Stimulated activated memory B cell treated with anti-CD40 and anti-IgM and Interleukin-4, amounts not matched to agents 10 μg/mL and 1 μg/mL and 100 μg/mL, for 72 hours (primary cell): ENCODE measurements at regions not wholly inside any gene's neighbourhood (a gene's known extent, or its start where the extent isn't known, plus 50 kb on each side); places are given as distances from the start of the nearest gene placed in this dataset.

Source experiments
- ATAC-seq: fragments of 150-1000 bp; cut with Tn5 transposase; 2 replicates; pipeline ENCODE4 v1.10.0; 2021
- H3K27ac Mint-ChIP-seq: one replicate; pipeline ENCODE4 v1.8.0; 2022; ENCODE audit warnings: mild to moderate bottlenecking, mixed read lengths
- H3K27me3 Mint-ChIP-seq: one replicate; pipeline ENCODE4 v1.8.0; 2022; ENCODE audit warnings: mixed read lengths
- H3K36me3 Mint-ChIP-seq: one replicate; pipeline ENCODE4 v1.8.0; 2022; ENCODE audit warnings: mixed read lengths
- H3K4me1 Mint-ChIP-seq: one replicate; pipeline ENCODE4 v1.8.0; 2022; ENCODE audit warnings: mixed read lengths
- H3K4me3 Mint-ChIP-seq: one replicate; pipeline ENCODE4 v1.8.0; 2022; ENCODE audit warnings: mild to moderate bottlenecking, moderate library complexity, mixed read lengths
- H3K9me3 Mint-ChIP-seq: one replicate; pipeline ENCODE4 v1.8.0; 2022; ENCODE audit warnings: mixed read lengths

- Mint-ChIP-seq H3K36me3 (peaks cover 10% of the 10 kb centered on the region), H3K4me3 (no peak overlapping the region), H3K4me1 (peaks cover 38% of the 10 kb centered on the region), H3K27ac (peak overlapping the region; percentile 79), H3K27me3 (no peaks in the 10 kb centered on the region), H3K9me3 (no peaks in the 10 kb centered on the region)
- peak; percentile 71 for ATAC-seq
Observed at GRCh38 chr14:71403656-71404055, 496.4 kb downstream of the PCNX1 start.

- peaks cover 38% of the 10 kb centered on the region for H3K4me1 Mint-ChIP-seq
- peak overlapping the region; percentile 6 for H3K27ac Mint-ChIP-seq
Observed at GRCh38 chr14:71405676-71406075, 498.4 kb downstream of the PCNX1 start.

GRCh38 chr14:71408362-71409030, 501.2 kb downstream of the PCNX1 start:
- no peak overlapping the region for H3K4me3 Mint-ChIP-seq
- no peak for ATAC-seq
- H3K27me3 Mint-ChIP-seq = no peaks in the 10 kb centered on the region
- peak overlapping the region; percentile 48 for H3K27ac Mint-ChIP-seq
- H3K36me3 Mint-ChIP-seq = peaks cover 31% of the 10 kb centered on the region
- H3K9me3 Mint-ChIP-seq = no peaks in the 10 kb centered on the region
- peaks cover 54% of the 10 kb centered on the region for H3K4me1 Mint-ChIP-seq

More at GRCh38 chr14:71405676-71406075, 498.4 kb downstream of the PCNX1 start:
- Mint-ChIP-seq H3K4me3 (no peak overlapping the region), H3K27me3 (no peaks in the 10 kb centered on the region), H3K36me3 (peaks cover 19% of the 10 kb centered on the region), H3K9me3 (no peaks in the 10 kb centered on the region)
- no peak for ATAC-seq

- Mint-ChIP-seq H3K4me3 (no peak overlapping the region), H3K36me3 (peaks cover 37% of the 10 kb centered on the region), H3K27ac (no peak overlapping the region), H3K27me3 (no peaks in the 10 kb centered on the region), H3K4me1 (peaks cover 44% of the 10 kb centered on the region), H3K9me3 (no peaks in the 10 kb centered on the region)
- no peak for ATAC-seq
Observed at GRCh38 chr14:71410578-71411284, 503.5 kb downstream of the PCNX1 start.

GRCh38 chr14:71411285-71411595, 504.0 kb downstream of the PCNX1 start:
- peaks cover 32% of the 10 kb centered on the region for H3K36me3 Mint-ChIP-seq
- H3K27me3 Mint-ChIP-seq = no peaks in the 10 kb centered on the region
- peaks cover 44% of the 10 kb centered on the region for H3K4me1 Mint-ChIP-seq
- ATAC-seq = no peak
- no peak overlapping the region for H3K4me3 Mint-ChIP-seq
- no peak overlapping the region for H3K27ac Mint-ChIP-seq
- no peaks in the 10 kb centered on the region for H3K9me3 Mint-ChIP-seq

GRCh38 chr14:71411738-71412137, 504.5 kb downstream of the PCNX1 start:
- peaks cover 44% of the 10 kb centered on the region for H3K4me1 Mint-ChIP-seq
- no peak for ATAC-seq
- H3K36me3 Mint-ChIP-seq = peaks cover 32% of the 10 kb centered on the region
- no peak overlapping the region for H3K4me3 Mint-ChIP-seq
- H3K9me3 Mint-ChIP-seq = no peaks in the 10 kb centered on the region
- H3K27me3 Mint-ChIP-seq = no peaks in the 10 kb centered on the region
- no peak overlapping the region for H3K27ac Mint-ChIP-seq

GRCh38 chr14:71414631-71415403, 507.6 kb downstream of the PCNX1 start:
- ATAC-seq = no peak
- Mint-ChIP-seq H3K4me3 (no peak overlapping the region), H3K4me1 (peaks cover 29% of the 10 kb centered on the region), H3K9me3 (no peaks in the 10 kb centered on the region), H3K27ac (no peak overlapping the region), H3K36me3 (peaks cover 27% of the 10 kb centered on the region), H3K27me3 (no peaks in the 10 kb centered on the region)

GRCh38 chr14:71415404-71415690, 508.1 kb downstream of the PCNX1 start:
- H3K9me3 Mint-ChIP-seq = no peaks in the 10 kb centered on the region
- no peaks in the 10 kb centered on the region for H3K27me3 Mint-ChIP-seq
- no peak for ATAC-seq

GRCh38 chr14:71416392-71416791, 509.1 kb downstream of the PCNX1 start:
- Mint-ChIP-seq H3K4me1 (peaks cover 13% of the 10 kb centered on the region), H3K9me3 (no peaks in the 10 kb centered on the region), H3K4me3 (no peak overlapping the region), H3K27me3 (no peaks in the 10 kb centered on the region), H3K27ac (no peak overlapping the region), H3K36me3 (peaks cover 37% of the 10 kb centered on the region)
- ATAC-seq = no peak

More at GRCh38 chr14:71415404-71415690, 508.1 kb downstream of the PCNX1 start:
- Mint-ChIP-seq H3K27ac (no peak overlapping the region), H3K36me3 (peaks cover 30% of the 10 kb centered on the region), H3K4me1 (peaks cover 24% of the 10 kb centered on the region), H3K4me3 (no peak overlapping the region)

- no peak overlapping the region for H3K4me3 Mint-ChIP-seq
- peaks cover 8% of the 10 kb centered on the region for H3K4me1 Mint-ChIP-seq
- ATAC-seq = no peak
- peak overlapping the region; percentile 17 for H3K27ac Mint-ChIP-seq
- peaks cover 4% of the 10 kb centered on the region for H3K9me3 Mint-ChIP-seq
- peaks cover 48% of the 10 kb centered on the region for H3K36me3 Mint-ChIP-seq
- no peaks in the 10 kb centered on the region for H3K27me3 Mint-ChIP-seq
Observed at GRCh38 chr14:71418532-71419245, 511.4 kb downstream of the PCNX1 start.

GRCh38 chr14:71423481-71423880, 508.7 kb upstream of the RGS6 start:
- ATAC-seq = no peak
- Mint-ChIP-seq H3K27me3 (no peaks in the 10 kb centered on the region), H3K27ac (no peak overlapping the region), H3K4me3 (no peak overlapping the region), H3K4me1 (peaks cover 27% of the 10 kb centered on the region), H3K9me3 (peaks cover 19% of the 10 kb centered on the region), H3K36me3 (peaks cover 77% of the 10 kb centered on the region)

- Mint-ChIP-seq H3K27me3 (no peaks in the 10 kb centered on the region), H3K27ac (no peak overlapping the region), H3K4me3 (no peak overlapping the region), H3K9me3 (peaks cover 19% of the 10 kb centered on the region), H3K36me3 (peaks cover 77% of the 10 kb centered on the region), H3K4me1 (peaks cover 34% of the 10 kb centered on the region)
- ATAC-seq = no peak
Observed at GRCh38 chr14:71424941-71425340, 507.3 kb upstream of the RGS6 start.

GRCh38 chr14:71426001-71426400, 506.2 kb upstream of the RGS6 start:
- peaks cover 19% of the 10 kb centered on the region for H3K9me3 Mint-ChIP-seq
- no peak for ATAC-seq
- H3K27ac Mint-ChIP-seq = no peak overlapping the region
- H3K36me3 Mint-ChIP-seq = peaks cover 67% of the 10 kb centered on the region
- peaks cover 45% of the 10 kb centered on the region for H3K4me1 Mint-ChIP-seq
- H3K27me3 Mint-ChIP-seq = no peaks in the 10 kb centered on the region
- no peak overlapping the region for H3K4me3 Mint-ChIP-seq

- Mint-ChIP-seq H3K4me3 (no peak overlapping the region), H3K27me3 (no peaks in the 10 kb centered on the region), H3K4me1 (peaks cover 52% of the 10 kb centered on the region), H3K36me3 (peaks cover 46% of the 10 kb centered on the region), H3K27ac (peak overlapping the region; percentile 67), H3K9me3 (peaks cover 14% of the 10 kb centered on the region)
- ATAC-seq = no peak
Observed at GRCh38 chr14:71429902-71430301, 502.3 kb upstream of the RGS6 start.

- peak overlapping the region; percentile 67 for H3K27ac Mint-ChIP-seq
Observed at GRCh38 chr14:71430321-71430677, 501.9 kb upstream of the RGS6 start.

More at GRCh38 chr14:71430321-71430677, 501.9 kb upstream of the RGS6 start:
- peaks cover 49% of the 10 kb centered on the region for H3K4me1 Mint-ChIP-seq
- peaks cover 42% of the 10 kb centered on the region for H3K36me3 Mint-ChIP-seq
- ATAC-seq = no peak
- no peaks in the 10 kb centered on the region for H3K27me3 Mint-ChIP-seq
- H3K9me3 Mint-ChIP-seq = peaks cover 10% of the 10 kb centered on the region
- peak overlapping the region; percentile 25 for H3K4me3 Mint-ChIP-seq
